Smooth muscle cell (in vitro differentiated cells): ENCODE measurements at regions not wholly inside any gene's neighbourhood (a gene's known extent, or its start where the extent isn't known, plus 50 kb on each side); places are given as distances from the start of the nearest gene placed in this dataset.
"Not testable (repeated sequence)": the region's sequence is repeated elsewhere in the genome, so short reads cannot be mapped to it uniquely, and the experiment has no call there.

Experiments
- DNase-seq: peaks from one replicate; lab custom pipeline; 2025; ENCODE audit not compliant: unreplicated experiment; lab: John Stamatoyannopoulos, UW
- H2AFZ ChIP-seq: fragments of 200-600 bp; sonication (generic); 2 replicates; pipeline ENCODE4 v1.6.0; 2016; ENCODE audit warnings: antibody characterized with exemption, low read depth, mild to moderate bottlenecking
- H3F3A ChIP-seq: fragments of 200-600 bp; sonication (generic); 2 replicates; pipeline ENCODE4 v1.6.0; 2017; ENCODE audit warnings: antibody characterized with exemption, low read depth
- H3K27ac ChIP-seq: fragments of 200-600 bp; sonication (generic); 2 replicates; pipeline ENCODE4 v1.5.1; 2016; ENCODE audit warnings: low read depth, mild to moderate bottlenecking
- H3K27me3 ChIP-seq: fragments of 200-600 bp; sonication (generic); 2 replicates; pipeline ENCODE4 v1.6.1; 2016; ENCODE audit warnings: low read depth, mild to moderate bottlenecking
- H3K36me3 ChIP-seq: fragments of 200-600 bp; sonication (generic); 2 replicates; pipeline ENCODE4 v1.5.1; 2016; ENCODE audit warnings: low read depth
- H3K4me1 ChIP-seq: fragments of 200-600 bp; sonication (generic); 2 replicates; pipeline ENCODE4 v1.5.1; 2016; ENCODE audit warnings: low read depth
- H3K4me2 ChIP-seq: fragments of 200-600 bp; sonication (generic); 2 replicates; pipeline ENCODE4 v1.6.0; 2016; ENCODE audit warnings: mild to moderate bottlenecking
- H3K4me3 ChIP-seq: fragments of 200-600 bp; sonication (generic); 2 replicates; pipeline ENCODE4 v1.5.1; 2016; ENCODE audit warnings: mild to moderate bottlenecking
- H3K79me2 ChIP-seq: fragments of 200-600 bp; sonication (generic); 2 replicates; pipeline ENCODE4 v1.6.0; 2016; ENCODE audit warnings: low read depth, mild to moderate bottlenecking
- H3K9ac ChIP-seq: fragments of 200-600 bp; sonication (generic); 2 replicates; pipeline ENCODE4 v1.6.0; 2016; ENCODE audit warnings: low read depth
- H3K9me3 ChIP-seq: fragments of 200-600 bp; sonication (generic); replicated peaks from 2 replicates; pipeline ENCODE4 v1.5.1; 2016; ENCODE audit warnings: low read depth
- H4K20me1 ChIP-seq: fragments of 200-600 bp; sonication (generic); 2 replicates; pipeline ENCODE4 v1.6.0; 2016; ENCODE audit warnings: low read depth
- CTCF ChIP-seq: fragments of 200-600 bp; sonication (generic); IDR thresholded peaks from 2 replicates; pipeline ENCODE4 v1.5.1; 2017; ENCODE audit warnings: borderline replicate concordance, mild to moderate bottlenecking, antibody characterized with exemption; ENCODE audit not compliant: insufficient read depth, poor library complexity, severe bottlenecking
- WGBS: methylation state at CpG from one replicate; pipeline ENCODE4 v1.1.7; 2016; ENCODE audit warnings: low lambda C conversion rate; 5-methylcytosine and 5-hydroxymethylcytosine counted together

GRCh38 chr14:83712418-83713129 is 1817.4 kb upstream of the FLRT2 start:
- Histone ChIP-seq H3K79me2 (no peaks in the 10 kb centered on the region), H3K4me3 (no peak overlapping the region), H3K9me3 (no peaks in the 10 kb centered on the region), H3K36me3 (no peaks in the 10 kb centered on the region), H3K27me3 (no peaks in the 10 kb centered on the region), H3F3A (peaks cover 8% of the 10 kb centered on the region), H3K4me2 (no peak overlapping the region), H4K20me1 (no peaks in the 10 kb centered on the region), H3K4me1 (no peaks in the 10 kb centered on the region), H3K9ac (no peak overlapping the region), H3K27ac (no peak overlapping the region), H2AFZ (no peak overlapping the region)
- no peak for TF ChIP-seq CTCF
- 63% methylated on average over 2 of the region's 2 CpGs for WGBS
- no peak for DNase-seq

GRCh38 chr14:83713732-83714131 is 1816.2 kb upstream of the FLRT2 start:
- Histone ChIP-seq H3K9ac (no peak overlapping the region), H3K79me2 (no peaks in the 10 kb centered on the region), H3K27me3 (no peaks in the 10 kb centered on the region), H3K4me1 (no peaks in the 10 kb centered on the region), H3K27ac (no peak overlapping the region), H3K9me3 (no peaks in the 10 kb centered on the region), H4K20me1 (no peaks in the 10 kb centered on the region), H2AFZ (no peak overlapping the region), H3F3A (peaks cover 8% of the 10 kb centered on the region), H3K4me3 (no peak overlapping the region), H3K4me2 (peak overlapping the region; percentile 43), H3K36me3 (no peaks in the 10 kb centered on the region)
- DNase-seq = no peak
- 34% methylated on average over 2 of the region's 2 CpGs for WGBS
- no peak for TF ChIP-seq CTCF

DNA sequence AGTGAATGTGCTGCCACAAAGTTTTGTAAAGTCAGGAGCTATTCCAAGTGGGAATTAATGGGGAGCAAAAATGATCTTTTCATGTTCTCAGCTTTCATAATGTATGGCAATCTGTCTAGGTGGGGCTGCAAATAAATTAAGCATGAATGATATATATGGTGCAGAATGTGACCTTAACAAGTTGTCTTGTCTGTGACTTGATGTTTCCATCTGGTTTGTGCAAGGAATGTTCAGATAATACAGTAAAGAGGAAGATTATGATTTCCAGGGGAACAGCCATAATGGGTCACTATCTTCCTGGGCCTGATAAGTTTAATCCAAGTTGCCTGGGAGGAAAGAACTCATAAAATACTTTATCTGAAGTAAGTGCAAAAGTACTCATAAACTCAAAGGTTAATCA is 1815.8 kb upstream of the FLRT2 start:
- no peak overlapping the region for H3K27ac ChIP-seq
- DNase-seq = no peak
- H3F3A ChIP-seq = peaks cover 8% of the 10 kb centered on the region
- no peaks in the 10 kb centered on the region for H3K9me3 ChIP-seq
- no peak overlapping the region for H3K9ac ChIP-seq
- peak overlapping the region; percentile 43 for H3K4me2 ChIP-seq
- H2AFZ ChIP-seq = no peak overlapping the region
- no peaks in the 10 kb centered on the region for H3K27me3 ChIP-seq
- no peaks in the 10 kb centered on the region for H3K4me1 ChIP-seq
- no peak overlapping the region for H3K4me3 ChIP-seq
- no peak for TF ChIP-seq CTCF
- H3K79me2 ChIP-seq = no peaks in the 10 kb centered on the region
- no peaks in the 10 kb centered on the region for H3K36me3 ChIP-seq
- no peaks in the 10 kb centered on the region for H4K20me1 ChIP-seq

DNA sequence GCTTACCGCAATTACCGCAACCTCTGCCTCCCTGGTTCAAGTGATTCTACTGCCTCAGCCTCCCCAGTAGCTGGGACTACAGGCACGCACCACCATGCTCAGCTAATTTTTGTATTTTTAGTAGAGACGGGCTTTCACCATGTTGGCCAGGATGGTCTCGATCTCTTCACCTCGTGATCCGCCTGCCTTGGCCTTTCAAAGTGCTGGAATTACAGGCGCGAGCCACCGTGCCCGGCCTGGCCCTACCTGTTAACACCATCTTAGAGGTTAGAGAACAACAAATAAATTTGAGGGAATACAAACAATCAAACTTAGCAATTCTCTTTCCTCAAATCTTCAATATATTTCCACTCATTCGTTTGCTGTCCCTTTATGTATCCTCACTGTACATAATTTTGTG is 1810.5 kb upstream of the FLRT2 start:
- not testable (repeated sequence) for H4K20me1 ChIP-seq, H3K27ac ChIP-seq, H3K36me3 ChIP-seq, H3K9ac ChIP-seq, H3K27me3 ChIP-seq, H3K4me2 ChIP-seq, DNase-seq, H3K4me3 ChIP-seq, H3K79me2 ChIP-seq, H3K4me1 ChIP-seq, H3F3A ChIP-seq, H3K9me3 ChIP-seq, H2AFZ ChIP-seq
- WGBS = 97% methylated on average over 12 of the region's 12 CpGs
